ENCODE measurements at regions not wholly inside any gene's neighbourhood (a gene's known extent, or its start where the extent isn't known, plus 50 kb on each side); places are given as distances from the start of the nearest gene placed in this dataset.

- TF ChIP-seq, protein P1, sequence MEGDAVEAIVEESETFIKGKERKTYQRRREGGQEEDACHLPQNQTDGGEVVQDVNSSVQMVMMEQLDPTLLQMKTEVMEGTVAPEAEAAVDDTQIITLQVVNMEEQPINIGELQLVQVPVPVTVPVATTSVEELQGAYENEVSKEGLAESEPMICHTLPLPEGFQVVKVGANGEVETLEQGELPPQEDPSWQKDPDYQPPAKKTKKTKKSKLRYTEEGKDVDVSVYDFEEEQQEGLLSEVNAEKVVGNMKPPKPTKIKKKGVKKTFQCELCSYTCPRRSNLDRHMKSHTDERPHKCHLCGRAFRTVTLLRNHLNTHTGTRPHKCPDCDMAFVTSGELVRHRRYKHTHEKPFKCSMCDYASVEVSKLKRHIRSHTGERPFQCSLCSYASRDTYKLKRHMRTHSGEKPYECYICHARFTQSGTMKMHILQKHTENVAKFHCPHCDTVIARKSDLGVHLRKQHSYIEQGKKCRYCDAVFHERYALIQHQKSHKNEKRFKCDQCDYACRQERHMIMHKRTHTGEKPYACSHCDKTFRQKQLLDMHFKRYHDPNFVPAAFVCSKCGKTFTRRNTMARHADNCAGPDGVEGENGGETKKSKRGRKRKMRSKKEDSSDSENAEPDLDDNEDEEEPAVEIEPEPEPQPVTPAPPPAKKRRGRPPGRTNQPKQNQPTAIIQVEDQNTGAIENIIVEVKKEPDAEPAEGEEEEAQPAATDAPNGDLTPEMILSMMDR (IDR thresholded peaks at IDR 0.05), result no peak
- TF ChIP-seq POLR2A (IDR thresholded peaks at IDR 0.05), result no peak
These were observed 84.0 kb downstream of the DHCR7 start for GRCh38 chr11:71364176-71364671.

Data from adrenal gland (tissue), 5 donors.